HG03064 (cell line): ENCODE measurements at regions not wholly inside any gene's neighbourhood (a gene's known extent, or its start where the extent isn't known, plus 50 kb on each side); places are given as distances from the start of the nearest gene placed in this dataset.

Experiments
- ATAC-seq: cut with Tn5 transposase; IDR thresholded peaks from one replicate; pipeline ENCODE4 v1.9.1; 2021; ENCODE audit warnings: low read depth; ENCODE audit not compliant: unreplicated experiment

DNA sequence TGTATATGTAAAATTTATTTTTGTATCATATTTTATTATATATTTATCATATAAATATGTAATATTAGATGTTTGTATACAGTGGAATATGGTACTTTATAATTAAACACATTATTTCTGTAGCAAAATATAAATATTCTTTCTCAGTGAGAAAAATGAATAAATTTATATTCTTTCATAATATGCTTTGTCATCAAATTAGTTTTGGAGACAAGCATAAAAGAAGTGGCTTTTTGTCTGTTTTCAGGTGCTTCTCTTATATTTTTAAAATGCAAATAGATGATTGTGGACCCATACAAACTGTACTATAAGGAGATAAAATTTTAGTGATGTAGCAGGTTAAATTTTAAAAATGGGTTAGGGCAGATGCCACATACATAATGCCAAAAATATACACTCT is 222.4 kb upstream of the CNTN5 start:
- no peak for ATAC-seq

DNA sequence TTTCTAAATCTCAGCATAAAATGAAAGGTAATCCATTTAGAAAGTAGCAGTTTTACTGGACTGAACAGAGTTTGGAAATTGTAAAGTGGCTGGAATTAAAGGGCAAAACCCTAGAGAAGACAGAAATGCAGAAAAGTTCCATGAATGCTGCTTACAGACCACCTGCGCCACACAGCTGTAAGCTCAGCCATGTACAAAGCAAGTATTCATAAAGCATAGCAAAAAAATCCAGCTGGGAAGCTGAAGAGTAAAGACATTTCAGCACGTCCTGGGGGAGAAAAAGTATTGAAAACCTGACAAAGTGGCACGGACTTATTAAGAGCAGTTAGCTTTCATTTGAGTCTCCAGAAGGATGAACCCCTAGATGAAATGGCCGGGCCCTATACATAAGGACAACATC is 220.1 kb upstream of the CNTN5 start:
- ATAC-seq: no peak

DNA sequence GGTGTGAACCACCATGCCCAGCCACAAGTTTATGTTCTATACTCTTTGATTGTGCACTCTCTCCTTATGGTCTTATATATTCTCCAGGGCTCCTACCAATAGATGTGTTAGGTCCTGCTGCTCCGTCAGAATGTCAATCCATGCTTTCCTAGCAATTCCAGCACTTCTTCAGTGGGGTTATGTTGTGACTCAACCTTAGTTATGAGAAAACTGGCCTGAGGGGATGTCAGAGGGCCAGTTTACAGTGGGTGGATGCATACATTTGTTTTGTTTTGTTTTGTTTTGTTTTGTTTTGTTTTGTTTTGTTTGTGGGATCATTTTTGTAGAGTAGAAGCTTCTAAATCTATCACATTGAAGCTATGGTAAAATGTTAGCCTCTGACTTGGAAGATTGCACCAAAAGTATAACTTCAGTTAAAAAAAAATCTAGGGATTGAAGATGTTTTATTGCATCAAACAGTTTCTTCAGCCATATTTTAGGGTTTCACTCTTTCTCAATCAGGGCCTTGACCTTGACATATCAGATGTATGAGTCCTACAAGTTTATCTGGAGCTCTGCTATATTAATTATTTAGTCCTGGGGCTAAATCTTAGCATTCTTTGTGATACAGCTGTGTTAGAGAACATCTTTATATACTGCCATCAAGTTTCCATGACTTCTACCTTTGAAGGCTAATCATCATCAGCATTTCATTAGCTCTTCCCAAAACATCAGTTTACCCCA is 191.6 kb upstream of the CNTN5 start:
- no peak for ATAC-seq

DNA sequence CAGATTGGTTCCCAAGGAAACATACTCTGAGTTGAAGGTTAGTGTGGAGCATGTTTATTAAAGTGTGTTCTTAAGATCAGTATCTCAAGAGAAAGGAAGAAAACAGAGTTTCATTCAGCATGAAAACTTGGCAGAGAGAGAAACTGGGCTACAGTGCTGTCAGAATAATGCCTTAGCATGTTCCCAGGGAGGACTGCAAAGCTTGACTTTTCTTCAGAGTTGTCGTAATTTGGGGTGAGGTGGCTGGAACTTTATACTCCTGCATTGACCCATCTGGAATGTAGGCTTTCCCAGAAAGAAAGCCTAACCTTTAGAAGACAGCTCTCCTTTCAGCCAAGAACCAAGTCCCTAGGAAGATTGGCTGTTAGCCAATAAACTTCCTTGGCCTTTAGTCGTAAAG is 190.8 kb upstream of the CNTN5 start:
- no peak for ATAC-seq

DNA sequence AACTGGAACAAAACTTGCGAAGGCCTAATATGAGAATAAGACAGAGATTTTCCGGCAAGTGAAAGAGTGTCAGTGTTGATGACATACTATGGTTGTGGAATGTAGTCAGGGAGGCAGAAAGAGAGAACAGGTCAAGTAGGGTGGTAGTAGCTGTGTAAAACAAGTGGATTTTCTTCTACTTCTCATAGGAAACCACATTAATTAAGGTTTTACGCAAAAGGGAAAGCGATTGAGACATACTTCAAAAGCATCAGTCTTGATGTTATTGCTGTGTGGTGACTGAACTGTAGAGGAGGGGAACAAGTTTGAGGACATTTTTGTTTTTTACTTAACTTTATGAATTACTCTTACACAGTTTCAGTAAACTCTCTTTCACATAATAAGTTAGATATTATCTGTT is 186.0 kb upstream of the CNTN5 start:
- ATAC-seq: no peak

DNA sequence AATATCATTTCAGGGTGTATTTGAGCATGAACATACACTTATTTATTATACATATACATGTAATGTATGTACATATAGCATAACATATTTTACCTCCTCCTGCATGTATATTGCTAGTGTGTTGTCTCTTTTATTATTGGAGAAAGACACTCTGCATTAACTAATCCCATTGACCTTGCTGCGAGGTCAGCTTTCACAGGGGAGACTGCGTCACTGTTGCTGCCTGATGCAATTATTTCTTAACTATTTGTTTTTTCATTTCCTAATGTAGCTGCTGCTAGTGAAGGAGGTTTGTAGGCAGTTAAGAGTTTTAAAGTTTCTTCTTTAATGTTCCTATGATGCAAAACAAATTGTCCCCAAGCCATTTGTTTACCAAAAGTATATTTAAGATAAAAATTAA is 185.4 kb upstream of the CNTN5 start:
- no peak for ATAC-seq

DNA sequence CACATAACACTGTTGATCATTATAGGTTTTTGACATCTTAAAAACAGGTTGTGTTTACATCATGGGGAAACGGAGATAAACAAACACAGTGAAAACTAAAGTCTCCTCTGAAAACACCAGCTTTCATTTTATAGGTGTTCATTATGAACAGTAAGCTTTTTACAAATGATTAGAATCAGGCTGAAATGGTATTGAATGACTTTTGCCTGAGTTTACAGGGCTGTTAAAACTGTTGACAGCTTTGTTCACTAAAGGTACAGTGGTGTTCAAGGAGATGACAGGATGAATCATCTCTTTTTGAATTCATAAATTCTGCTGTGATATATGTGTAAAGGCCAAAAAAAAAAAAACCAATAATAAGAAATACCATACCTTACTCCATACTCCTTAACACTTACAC is 184.6 kb upstream of the CNTN5 start:
- no peak for ATAC-seq

DNA sequence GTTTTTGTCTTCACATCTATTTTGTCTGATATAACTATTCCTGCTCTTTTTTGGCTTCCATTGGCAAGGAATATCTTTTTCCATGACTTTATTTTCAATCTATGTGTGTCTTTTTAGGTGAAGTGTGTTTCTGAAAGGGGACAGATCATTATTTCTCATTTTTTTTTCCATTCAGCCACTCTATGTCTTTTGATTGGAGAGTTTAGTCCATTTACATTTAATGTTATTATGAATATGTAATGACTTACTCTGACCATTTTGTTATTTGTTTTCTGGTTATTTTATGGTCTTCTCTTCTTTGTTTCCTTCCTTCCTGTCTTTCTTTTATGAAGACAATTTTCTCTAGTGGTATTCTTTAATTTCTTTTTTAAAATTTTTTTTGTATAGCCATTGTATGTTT is 178.6 kb upstream of the CNTN5 start:
- ATAC-seq: no peak

DNA sequence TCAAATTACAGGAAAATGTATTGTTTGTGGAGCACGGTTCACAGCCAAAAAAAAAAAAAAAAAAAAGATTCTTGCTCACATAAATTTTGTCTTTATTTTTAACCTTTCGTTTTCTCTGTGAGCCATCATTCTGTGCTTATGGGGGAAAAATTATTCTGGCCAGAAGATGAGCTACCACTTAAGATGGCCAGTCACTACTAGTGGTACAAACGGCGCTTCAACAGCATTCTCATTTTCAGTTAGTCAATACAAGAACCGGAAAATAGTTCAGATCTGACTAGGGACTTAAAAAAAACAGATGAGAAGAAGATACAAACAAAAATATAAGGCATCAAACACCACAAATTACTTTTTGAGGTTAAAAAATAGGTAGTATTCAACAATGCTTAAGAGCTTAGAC is 158.6 kb upstream of the CNTN5 start:
- ATAC-seq: no peak

DNA sequence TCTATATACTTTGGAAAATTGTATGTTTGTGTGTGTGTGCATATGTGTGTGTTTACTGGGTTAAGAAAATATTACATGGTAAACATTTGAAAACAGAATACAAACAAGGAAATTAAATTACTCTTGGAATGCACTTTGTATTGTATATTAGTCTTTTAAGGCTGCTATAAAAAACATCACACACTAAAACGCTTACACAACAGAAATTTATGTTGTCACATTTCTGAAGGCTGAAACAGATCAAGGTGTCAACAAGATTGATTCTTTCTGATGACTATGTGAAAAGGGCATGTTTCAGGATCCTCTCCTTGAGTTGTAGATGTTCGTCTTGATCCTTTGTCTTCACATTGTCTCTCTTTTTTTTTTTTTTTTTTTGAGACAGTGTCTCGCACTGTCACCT is 149.1 kb upstream of the CNTN5 start:
- no peak for ATAC-seq

DNA sequence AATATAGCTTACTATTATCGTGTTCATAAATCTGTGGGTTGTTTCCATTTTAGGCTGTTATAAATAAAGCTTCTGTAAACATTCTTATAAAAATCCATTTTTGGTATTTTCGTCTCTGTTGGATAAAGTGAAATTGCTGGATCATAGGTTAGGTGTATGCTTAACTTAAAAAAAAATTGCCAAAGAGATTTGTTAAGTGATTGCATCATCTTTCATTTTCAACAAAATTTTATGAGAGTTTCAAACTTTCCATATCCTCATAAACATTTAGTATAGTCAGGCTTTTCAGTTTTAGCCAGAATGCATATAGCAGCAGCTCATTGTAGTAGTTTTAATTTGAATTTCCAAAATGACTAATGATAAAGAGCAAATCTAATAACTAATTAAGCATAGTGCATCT is 146.7 kb upstream of the CNTN5 start:
- ATAC-seq: no peak

DNA sequence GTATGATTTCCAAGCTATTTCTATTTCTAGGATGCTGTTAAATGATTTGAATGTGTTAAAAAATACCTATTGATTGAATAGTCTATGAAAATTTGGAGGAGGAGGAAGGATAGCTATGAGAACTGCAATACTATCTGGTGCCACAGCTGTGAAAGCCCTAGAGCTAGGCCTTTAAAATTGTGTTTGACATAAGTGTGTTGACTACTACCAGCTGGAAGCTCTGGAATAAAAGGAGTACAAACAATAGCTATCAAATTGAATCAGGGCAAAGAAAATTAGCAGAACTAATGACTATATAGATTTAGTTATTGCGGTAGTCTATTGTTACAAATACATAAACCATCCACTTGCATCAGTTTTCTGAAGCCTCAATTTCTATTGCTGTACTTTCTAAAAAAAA is 124.8 kb upstream of the CNTN5 start:
- no peak for ATAC-seq

DNA sequence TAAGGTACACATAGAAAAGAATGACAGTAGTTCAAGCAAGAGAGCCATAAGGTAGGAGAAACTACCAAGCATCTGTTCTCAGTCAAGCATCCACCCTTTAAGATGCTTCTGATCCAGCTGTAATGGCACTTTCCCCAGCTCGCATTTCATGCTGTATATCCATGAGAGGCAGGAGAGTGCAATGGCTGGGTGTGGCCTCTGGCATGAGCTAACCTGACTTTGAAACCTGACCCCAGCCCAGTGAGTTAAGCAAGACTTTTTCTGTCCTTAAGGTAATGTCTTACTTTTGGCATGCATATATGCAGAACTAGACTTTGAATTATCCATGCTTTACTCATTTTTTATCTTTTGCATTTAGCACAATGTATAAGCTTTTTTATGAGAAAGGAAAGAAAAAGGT is 79.8 kb upstream of the CNTN5 start:
- no peak for ATAC-seq

DNA sequence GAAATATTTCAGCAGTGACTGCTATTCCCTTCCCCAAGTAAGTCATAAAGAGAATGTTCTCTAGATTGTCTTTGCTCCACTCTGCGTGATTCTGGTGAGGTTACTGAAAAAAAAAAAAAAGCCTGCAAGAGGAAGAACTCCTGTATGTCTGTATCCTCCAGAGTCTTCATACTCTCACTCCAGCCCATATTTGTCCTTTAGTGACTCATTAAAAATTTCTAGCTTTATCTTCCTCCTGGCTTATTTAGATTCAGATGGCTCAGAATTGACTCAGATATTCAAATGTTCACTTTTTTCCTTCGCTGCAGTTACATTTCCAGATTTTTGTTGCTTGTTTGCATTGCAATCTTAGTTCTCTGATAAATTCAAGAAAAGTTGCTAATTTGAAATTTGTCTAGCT is 76.3 kb upstream of the CNTN5 start:
- ATAC-seq: no peak

DNA sequence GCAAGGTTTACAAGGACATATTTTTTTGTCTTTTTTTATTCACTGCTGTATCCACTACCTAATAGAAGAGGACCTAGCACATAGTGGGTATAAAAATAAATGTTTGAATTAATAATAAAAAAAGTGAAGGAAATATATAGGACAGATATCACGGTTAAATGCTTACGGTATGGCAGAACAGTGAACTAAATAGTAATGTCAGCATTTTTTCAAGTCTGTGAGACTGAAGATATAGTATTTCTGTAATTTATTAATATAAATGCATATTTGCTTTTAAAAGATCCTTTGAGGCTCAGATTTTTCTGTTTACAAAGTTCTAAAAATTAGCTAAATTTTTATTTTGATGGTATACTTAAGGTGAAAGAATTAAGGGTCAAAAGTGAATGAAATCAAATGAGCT is 68.6 kb upstream of the CNTN5 start:
- ATAC-seq: no peak

DNA sequence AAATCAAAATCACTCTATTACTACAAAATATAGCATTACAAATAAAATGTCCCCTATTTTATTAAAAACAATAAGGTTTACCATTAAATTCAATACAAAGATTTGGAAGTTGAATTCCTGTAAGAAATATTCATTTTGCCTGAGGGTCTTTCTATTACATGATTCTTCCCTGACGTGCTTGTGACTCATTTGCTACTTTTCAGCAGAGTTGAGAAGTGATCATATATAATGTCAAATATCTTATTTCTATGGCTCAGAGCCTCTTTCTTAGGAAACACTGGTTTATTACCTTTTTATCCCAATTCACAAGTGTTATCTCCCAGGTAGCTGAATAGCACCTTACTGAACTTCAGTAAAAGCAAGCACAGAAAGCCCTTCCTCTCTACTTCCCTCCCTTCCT is 65.2 kb upstream of the CNTN5 start:
- no peak for ATAC-seq

DNA sequence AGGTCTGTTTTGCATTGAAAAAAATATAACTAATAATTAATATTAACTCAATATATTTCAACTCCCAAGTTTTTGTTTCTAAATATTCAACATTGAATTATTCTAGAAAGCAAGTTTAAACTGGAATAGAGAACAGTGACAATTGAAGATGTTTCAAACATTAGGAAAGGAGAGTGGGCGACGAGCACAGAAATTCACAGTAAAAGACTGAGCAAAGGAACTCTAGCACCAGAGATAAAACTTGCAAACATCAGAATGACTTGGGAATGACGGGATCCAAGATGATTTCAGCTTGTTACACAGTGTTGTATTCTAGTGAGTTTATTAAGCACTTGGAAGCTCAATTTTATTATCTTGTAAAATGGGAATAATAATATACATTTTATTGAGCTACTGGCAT is 56.6 kb upstream of the CNTN5 start:
- ATAC-seq: no peak

DNA sequence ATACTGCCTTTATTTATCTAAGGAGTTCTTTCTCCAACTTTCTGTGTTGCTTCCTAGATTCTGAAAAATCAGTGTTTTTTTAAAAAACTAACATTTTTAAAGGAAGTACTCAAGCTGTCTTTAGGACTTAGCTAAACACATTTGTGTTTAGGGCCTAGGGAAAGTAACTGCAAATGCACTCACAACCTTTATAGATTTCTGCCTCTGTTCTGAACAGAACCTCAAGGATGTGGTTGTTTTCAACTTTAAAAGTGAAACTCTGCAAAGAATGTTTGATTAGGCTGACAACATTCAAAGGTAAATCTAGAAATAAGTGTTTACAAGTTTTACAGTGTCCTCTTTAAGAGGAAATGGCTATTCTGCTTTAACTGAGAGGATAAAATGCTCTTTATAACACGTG is 55.4 kb upstream of the CNTN5 start:
- ATAC-seq: no peak

DNA sequence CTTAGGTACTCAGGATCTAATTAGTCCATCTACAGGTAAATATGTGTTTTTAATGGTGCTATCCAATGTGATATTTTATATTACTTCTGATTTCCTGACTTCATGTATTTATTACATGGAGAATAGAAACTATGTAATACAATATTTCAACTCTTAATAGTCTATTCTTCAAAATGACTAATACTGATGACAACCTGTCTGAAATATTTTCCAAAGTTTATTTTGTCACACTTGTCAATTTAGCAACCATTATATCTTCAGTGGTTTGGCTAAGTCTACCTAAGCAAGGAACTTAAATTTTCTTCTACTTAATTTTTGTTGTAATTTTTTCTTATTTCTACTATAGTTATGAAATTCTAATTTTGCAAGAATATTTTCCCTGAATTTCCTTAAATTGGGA is 55.0 kb upstream of the CNTN5 start:
- ATAC-seq: no peak

DNA sequence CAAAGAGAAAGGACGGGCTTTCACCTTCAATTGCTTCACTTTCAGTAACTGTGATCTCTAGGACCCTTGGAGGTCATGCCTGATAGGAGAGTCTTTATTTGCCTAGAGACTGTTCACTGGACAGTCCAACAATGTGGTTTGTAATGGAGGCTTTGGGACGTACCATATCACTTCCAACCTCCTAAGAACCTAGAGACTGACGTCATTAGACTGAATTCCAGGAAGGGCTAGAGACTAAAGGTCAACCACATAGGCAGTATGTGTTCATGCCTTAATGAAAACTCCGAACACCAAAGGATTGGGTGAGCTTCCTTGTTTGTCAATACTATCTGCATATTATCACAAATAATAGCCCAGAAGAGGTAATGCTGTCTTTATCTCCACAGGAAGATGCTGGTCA is 53.7 kb upstream of the CNTN5 start:
- ATAC-seq: no peak
